Mammary epithelial cell (primary cell): ENCODE measurements at regions not wholly inside any gene's neighbourhood (a gene's known extent, or its start where the extent isn't known, plus 50 kb on each side); places are given as distances from the start of the nearest gene placed in this dataset.

Experiments
- CTCF ChIP-seq, 2 donors: IDR thresholded peaks in 1 of 2; conservative IDR thresholded peaks in 1 of 2; 2 replicates each; pipeline ENCODE4 v1.5.1; 2011 to 2012; ENCODE audit warnings: inconsistent platforms in 2 of 2, low read length in 2 of 2, mild to moderate bottlenecking in 2 of 2, control low read depth in 1 of 2, low read depth in 1 of 2; ENCODE audit not compliant: insufficient read depth in 1 of 2; ENCODE audit errors: extremely low read depth in 1 of 2
- EZH2 ChIP-seq: IDR thresholded peaks from 2 replicates; pipeline ENCODE4 v1.6.1; 2012; ENCODE audit warnings: low read length, inconsistent platforms, borderline replicate concordance

- TF ChIP-seq CTCF (conservative IDR thresholded peaks at IDR 0.05 in 1 of 2, IDR thresholded peaks at IDR 0.05 in 1 of 2; ENCODE audit: extremely low read depth in 1 of 2, insufficient read depth in 1 of 2, low read depth in 1 of 2, low read length in 2 of 2) (no peak), EZH2 (no peak)
Observed at GRCh38 chr18:55920063-55920462, 332.1 kb upstream of the TCF4 start.
